HEK293 (cell line): ENCODE measurements at regions not wholly inside any gene's neighbourhood (a gene's known extent, or its start where the extent isn't known, plus 50 kb on each side); places are given as distances from the start of the nearest gene placed in this dataset.

Source experiments
- CTCF ChIA-PET: fragments of 350-600 bp; formaldehyde crosslinking; extraction: SDS; loops from one replicate; lab custom pipeline; 2021; ENCODE audit warnings: antibody characterized with exemption; lab: Yijun Ruan, JAX
- POLR2A ChIA-PET: fragments of 300-600 bp; formaldehyde crosslinking; extraction: SDS; loops from one replicate; lab custom pipeline; 2020; ENCODE audit warnings: antibody characterized with exemption, inconsistent platforms; lab: Yijun Ruan, JAX
- H3K27ac ChIP-seq: fragments of 200-500 bp; sonication (Bioruptor generic); 2 replicates; pipeline ENCODE4 v1.5.1; 2014; ENCODE audit warnings: low read depth, low read length, control low read depth, inconsistent platforms; ENCODE audit errors: extremely low read depth
- H3K36me3 ChIP-seq, 2 experiments: fragments of 200-500 bp in 1 of 2; sonication (Bioruptor generic) in 1 of 2; 1 replicate in 1 of 2; 2 replicates in 1 of 2; pipeline ENCODE4 v1.5.1; 2014 to 2017; ENCODE audit warnings: inconsistent platforms in 2 of 2, low read length in 2 of 2; ENCODE audit not compliant: control insufficient read depth in 2 of 2, insufficient read depth in 1 of 2
- H3K4me1 ChIP-seq: fragments of 200-500 bp; sonication (Bioruptor generic); 2 replicates; pipeline ENCODE4 v1.5.1; 2014; ENCODE audit warnings: mild to moderate bottlenecking, low read length, inconsistent platforms; ENCODE audit not compliant: control insufficient read depth, insufficient read depth
- H3K4me3 ChIP-seq: 2 replicates; pipeline ENCODE4 v1.5.1; 2011; ENCODE audit warnings: low read depth, mild to moderate bottlenecking, control low read depth, low read length, moderate library complexity
- H3K9me3 ChIP-seq: fragments of 200-500 bp; sonication (Bioruptor generic); 2 replicates; pipeline ENCODE4 v1.5.1; 2014; ENCODE audit warnings: low read depth, low read length, inconsistent platforms; ENCODE audit not compliant: control insufficient read depth, insufficient read depth
- GFI1B ChIP-seq: fragments of 450-650 bp; formaldehyde crosslinking; IDR thresholded peaks from 2 replicates; pipeline ENCODE4 v1.5.1; 2016; ENCODE audit warnings: missing biosample characterization, missing genetic modification characterization
- REPIN1 ChIP-seq: fragments of 450-650 bp; formaldehyde crosslinking; IDR thresholded peaks from 2 replicates; pipeline ENCODE4 v1.5.1; 2017; ENCODE audit warnings: missing biosample characterization, missing genetic modification characterization, low read depth
- SCRT2 ChIP-seq: fragments of 450-650 bp; formaldehyde crosslinking; IDR thresholded peaks from 2 replicates; pipeline ENCODE4 v1.5.1; 2016; ENCODE audit warnings: missing biosample characterization, missing genetic modification characterization
- ZBTB44 ChIP-seq: fragments of 450-650 bp; IDR thresholded peaks from 2 replicates; pipeline ENCODE4 v1.5.1; 2018; ENCODE audit warnings: missing biosample characterization, mild to moderate bottlenecking, missing genetic modification characterization
- ZBTB48 ChIP-seq: fragments of 450-650 bp; formaldehyde crosslinking; IDR thresholded peaks from 2 replicates; pipeline ENCODE4 v1.5.1; 2016; ENCODE audit warnings: missing biosample characterization, missing genetic modification characterization
- ZFP3 ChIP-seq: fragments of 450-650 bp; formaldehyde crosslinking; IDR thresholded peaks from 2 replicates; pipeline ENCODE4 v1.5.1; 2016; ENCODE audit warnings: low read depth, missing biosample characterization, missing genetic modification characterization
- ZNF10 ChIP-seq: fragments of 450-650 bp; formaldehyde crosslinking; IDR thresholded peaks from 2 replicates; pipeline ENCODE4 v1.5.1; 2017; ENCODE audit warnings: missing biosample characterization, missing genetic modification characterization
- ZNF121 ChIP-seq: fragments of 450-650 bp; formaldehyde crosslinking; IDR thresholded peaks from 2 replicates; pipeline ENCODE4 v1.5.1; 2016; ENCODE audit warnings: missing biosample characterization, missing genetic modification characterization
- ZNF155 ChIP-seq: fragments of 450-650 bp; formaldehyde crosslinking; IDR thresholded peaks from 2 replicates; pipeline ENCODE4 v1.5.1; 2016; ENCODE audit warnings: missing biosample characterization, missing genetic modification characterization
- ZNF174 ChIP-seq: fragments of 450-650 bp; formaldehyde crosslinking; IDR thresholded peaks from 2 replicates; pipeline ENCODE4 v1.5.0; 2017; ENCODE audit warnings: missing biosample characterization, mild to moderate bottlenecking, missing genetic modification characterization
- ZNF202 ChIP-seq: fragments of 450-650 bp; formaldehyde crosslinking; IDR thresholded peaks from 2 replicates; pipeline ENCODE4 v1.5.1; 2016; ENCODE audit warnings: missing biosample characterization, missing genetic modification characterization, borderline replicate concordance
- ZNF223 ChIP-seq: fragments of 450-650 bp; formaldehyde crosslinking; IDR thresholded peaks from 2 replicates; pipeline ENCODE4 v1.5.1; 2016; ENCODE audit warnings: missing biosample characterization, missing genetic modification characterization
- ZNF26 ChIP-seq: fragments of 450-650 bp; formaldehyde crosslinking; IDR thresholded peaks from 2 replicates; pipeline ENCODE4 v1.5.1; 2016; ENCODE audit warnings: missing biosample characterization, missing genetic modification characterization
- ZNF266 ChIP-seq: fragments of 450-650 bp; formaldehyde crosslinking; IDR thresholded peaks from 2 replicates; pipeline ENCODE4 v1.5.1; 2016; ENCODE audit warnings: missing biosample characterization, missing genetic modification characterization, low read depth
- ZNF394 ChIP-seq: fragments of 450-650 bp; formaldehyde crosslinking; IDR thresholded peaks from 2 replicates; pipeline ENCODE4 v1.5.1; 2016; ENCODE audit warnings: missing biosample characterization, missing genetic modification characterization, mild to moderate bottlenecking, moderate library complexity, borderline replicate concordance
- ZNF423 ChIP-seq: fragments of 450-650 bp; formaldehyde crosslinking; IDR thresholded peaks from 2 replicates; pipeline ENCODE4 v1.5.1; 2016; ENCODE audit warnings: missing biosample characterization, missing genetic modification characterization
- ZNF521 ChIP-seq: fragments of 450-650 bp; formaldehyde crosslinking; IDR thresholded peaks from 2 replicates; pipeline ENCODE4 v1.5.1; 2017; ENCODE audit warnings: missing biosample characterization, mild to moderate bottlenecking, missing genetic modification characterization
- ZNF555 ChIP-seq: fragments of 450-650 bp; formaldehyde crosslinking; conservative IDR thresholded peaks from 2 replicates; pipeline ENCODE4 v1.5.1; 2017; ENCODE audit warnings: missing biosample characterization, mild to moderate bottlenecking, missing genetic modification characterization, inconsistent platforms
- ZNF626 ChIP-seq: fragments of 450-650 bp; sonication (Bioruptor Pico); formaldehyde crosslinking; IDR thresholded peaks from 2 replicates; pipeline ENCODE4 v1.5.1; 2018; ENCODE audit warnings: missing biosample characterization, missing genetic modification characterization, inconsistent platforms
- ZNF639 ChIP-seq: fragments of 450-650 bp; formaldehyde crosslinking; IDR thresholded peaks from 2 replicates; pipeline ENCODE4 v1.5.1; 2016; ENCODE audit warnings: missing biosample characterization, missing genetic modification characterization
- ZNF658 ChIP-seq: fragments of 450-650 bp; formaldehyde crosslinking; IDR thresholded peaks from 2 replicates; pipeline ENCODE4; 2016; ENCODE audit warnings: missing biosample characterization, missing genetic modification characterization
- ZNF664 ChIP-seq: fragments of 450-650 bp; formaldehyde crosslinking; IDR thresholded peaks from 2 replicates; pipeline ENCODE4 v1.5.1; 2016; ENCODE audit warnings: missing biosample characterization, missing genetic modification characterization
- ZNF670 ChIP-seq: fragments of 450-650 bp; formaldehyde crosslinking; IDR thresholded peaks from 2 replicates; pipeline ENCODE4 v1.5.1; 2016; ENCODE audit warnings: missing biosample characterization, missing genetic modification characterization, low read depth
- ZNF837 ChIP-seq: fragments of 450-650 bp; formaldehyde crosslinking; IDR thresholded peaks from 2 replicates; pipeline ENCODE4 v1.5.1; 2016; ENCODE audit warnings: missing biosample characterization, missing genetic modification characterization
- TF ChIP-seq, protein P1 (sequence below): fragments of 450-650 bp; IDR thresholded peaks from 2 replicates; pipeline ENCODE4 v1.5.1; 2018; ENCODE audit warnings: missing biosample characterization, missing genetic modification characterization

DNA sequence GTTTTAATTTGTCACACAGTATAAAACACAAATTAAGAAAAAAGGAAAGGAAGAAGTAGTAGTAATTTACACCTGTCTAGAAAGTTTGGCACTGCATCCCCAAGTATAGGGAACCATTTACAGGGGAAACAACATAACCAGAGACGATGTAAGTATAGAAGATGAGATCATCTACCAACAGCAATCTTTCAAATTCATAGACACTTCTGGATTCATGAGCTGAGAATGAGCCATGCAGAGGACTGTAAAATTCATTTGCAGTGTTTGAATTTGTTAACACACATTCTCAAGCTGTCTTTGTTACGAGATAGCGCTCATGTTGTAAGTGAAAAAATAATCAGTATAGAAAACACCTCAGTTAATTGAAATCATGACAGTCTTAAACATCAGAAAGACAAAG lies 337.0 kb upstream of the MEOX2 start:
- no peak overlapping the region for H3K4me3 ChIP-seq
- ChIA-PET CTCF (interaction anchor here (1.4 kb wide), 1 partner anchor 302 kb away, joined by 4 read pairs; no protein-coding TSS in a partner anchor), POLR2A (no interaction called here)
- no peaks in the 10 kb centered on the region for H3K4me1 ChIP-seq
- H3K36me3 ChIP-seq = no peaks in the 10 kb centered on the region
- TF ChIP-seq ZNF155 (no peak), ZNF555 (no peak), ZNF664 (tag by site-specific recombination) (no peak), ZFP3 (tag by site-specific recombination) (no peak), ZNF639 (no peak), ZNF223 (no peak), ZNF837 (tag by site-specific recombination) (no peak), ZNF26 (no peak), REPIN1 (tag by site-specific recombination) (no peak), ZNF521 (no peak), ZNF121 (tag by site-specific recombination) (no peak), ZNF266 (no peak), ZNF394 (tag by site-specific recombination) (no peak)
- H3K27ac ChIP-seq = no peak overlapping the region
- H3K9me3 ChIP-seq = no peaks in the 10 kb centered on the region

GRCh38 chr7:16023046-16023445 lies 336.6 kb upstream of the MEOX2 start:
- POLR2A ChIA-PET = no interaction called here
- H3K4me1 ChIP-seq = no peaks in the 10 kb centered on the region
- CTCF ChIA-PET = interaction anchor here (1.4 kb wide), 1 partner anchor 302 kb away, joined by 4 read pairs; no protein-coding TSS in a partner anchor
- no peak overlapping the region for H3K4me3 ChIP-seq
- TF ChIP-seq ZBTB48 (tag by site-specific recombination) (no peak), ZNF202 (tag by site-specific recombination) (no peak), GFI1B (tag by site-specific recombination) (no peak), ZNF670 (no peak), ZNF174 (tag by site-specific recombination) (no peak), ZNF423 (no peak), ZNF626 (no peak), ZNF658 (no peak), ZNF10 (tag by site-specific recombination) (no peak), ZFP3 (tag by site-specific recombination) (no peak), SCRT2 (tag by site-specific recombination) (no peak), ZBTB44 (tag by site-specific recombination) (no peak)
- TF ChIP-seq, protein P1, sequence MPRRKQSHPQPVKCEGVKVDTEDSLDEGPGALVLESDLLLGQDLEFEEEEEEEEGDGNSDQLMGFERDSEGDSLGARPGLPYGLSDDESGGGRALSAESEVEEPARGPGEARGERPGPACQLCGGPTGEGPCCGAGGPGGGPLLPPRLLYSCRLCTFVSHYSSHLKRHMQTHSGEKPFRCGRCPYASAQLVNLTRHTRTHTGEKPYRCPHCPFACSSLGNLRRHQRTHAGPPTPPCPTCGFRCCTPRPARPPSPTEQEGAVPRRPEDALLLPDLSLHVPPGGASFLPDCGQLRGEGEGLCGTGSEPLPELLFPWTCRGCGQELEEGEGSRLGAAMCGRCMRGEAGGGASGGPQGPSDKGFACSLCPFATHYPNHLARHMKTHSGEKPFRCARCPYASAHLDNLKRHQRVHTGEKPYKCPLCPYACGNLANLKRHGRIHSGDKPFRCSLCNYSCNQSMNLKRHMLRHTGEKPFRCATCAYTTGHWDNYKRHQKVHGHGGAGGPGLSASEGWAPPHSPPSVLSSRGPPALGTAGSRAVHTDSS = no peak
- no peaks in the 10 kb centered on the region for H3K36me3 ChIP-seq
- H3K9me3 ChIP-seq = no peaks in the 10 kb centered on the region
- no peak overlapping the region for H3K27ac ChIP-seq
